GM23248 (cell line): ENCODE measurements at regions not wholly inside any gene's neighbourhood (a gene's known extent, or its start where the extent isn't known, plus 50 kb on each side); places are given as distances from the start of the nearest gene placed in this dataset.

Experiments used
- EZH2 ChIP-seq: fragments of 200-600 bp; sonication (generic); IDR thresholded peaks from 2 replicates; pipeline ENCODE4 v1.6.1; 2018; ENCODE audit warnings: antibody characterized with exemption, mild to moderate bottlenecking; ENCODE audit not compliant: insufficient read depth, poor library complexity, severe bottlenecking
- EZH2phosphoT487 ChIP-seq: fragments of 200-600 bp; sonication (generic); IDR thresholded peaks from 2 replicates; pipeline ENCODE4 v1.6.1; 2018; ENCODE audit warnings: antibody characterized with exemption, moderate library complexity, mild to moderate bottlenecking, low read depth; ENCODE audit not compliant: insufficient read depth

DNA sequence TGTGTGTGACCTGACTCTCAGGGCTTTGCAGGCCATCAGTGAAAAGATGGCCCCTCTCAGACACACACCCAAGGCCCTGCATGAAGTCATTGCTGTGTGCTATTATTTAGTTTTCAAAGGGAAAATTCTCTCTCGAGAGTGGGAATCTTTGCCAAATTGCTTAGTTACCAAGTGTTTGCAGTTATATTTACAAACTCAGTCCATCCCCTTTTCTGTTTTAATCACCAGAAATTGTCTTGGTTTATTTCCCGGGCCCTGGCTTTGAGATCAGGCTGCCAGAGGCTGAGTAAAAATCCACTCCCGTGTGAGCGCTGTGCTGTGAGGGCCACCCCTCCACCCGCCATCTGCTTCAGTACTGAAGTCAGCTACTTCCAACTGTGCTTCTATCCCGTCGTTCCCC, 163.1 kb downstream of the SOD2 start:
- TF ChIP-seq EZH2 (no peak), EZH2phosphoT487 (no peak)
